Endothelial cell of umbilical vein (primary cell): ENCODE measurements at regions not wholly inside any gene's neighbourhood (a gene's known extent, or its start where the extent isn't known, plus 50 kb on each side); places are given as distances from the start of the nearest gene placed in this dataset.
"Not testable (repeated sequence)": the region's sequence is repeated elsewhere in the genome, so short reads cannot be mapped to it uniquely, and the experiment has no call there.

Experiments used
- BruUV-seq: library from RNA; stranded (reverse); fragments of 400-500 nt; replicated peaks from 2 replicates; lab custom pipeline; 2021; lab: Mats Ljungman, UMichigan
- CTCF ChIA-PET: fragments of 300-600, 350-600 bp; sonication (Branson Sonifier 250); formaldehyde crosslinking; loops from one replicate; lab custom pipeline; 2021; ENCODE audit warnings: antibody characterized with exemption, inconsistent platforms; lab: Charles Lee
- POLR2A ChIA-PET: fragments of 300-600, 350-600 bp; sonication (Branson Sonifier 250); formaldehyde crosslinking; loops from one replicate; lab custom pipeline; 2021; ENCODE audit warnings: antibody characterized with exemption, inconsistent platforms; lab: Charles Lee
- DNase-seq: peaks from one replicate; pipeline ENCODE4 v3.0.0-alpha.2; 2011; ENCODE audit warnings: low read depth, low spot score
- FAIRE-seq: peaks from 2 replicates; lab custom pipeline; 2011; peaks lifted over from hg19 to GRCh38; lab: Jason Lieb, UNC
- H2AFZ ChIP-seq: 2 replicates; pipeline ENCODE4 v1.6.0; 2012; ENCODE audit warnings: low read depth, low read length, control low read depth, inconsistent platforms
- H3K27ac ChIP-seq: 2 replicates; pipeline ENCODE4 v1.5.1; 2011; ENCODE audit warnings: low read depth, mild to moderate bottlenecking, control low read depth, low read length, moderate library complexity; ENCODE audit not compliant: insufficient read depth
- H3K27me3 ChIP-seq, 2 experiments: 2 replicates each; pipeline versions ENCODE4 v1.6.0 to v1.6.1; 2011; ENCODE audit warnings: low read length in 2 of 2, mixed read lengths in 1 of 2; ENCODE audit not compliant: control insufficient read depth in 2 of 2, insufficient read depth in 2 of 2
- H3K36me3 ChIP-seq, 2 experiments: 2 replicates in 1 of 2; 3 replicates in 1 of 2; pipeline ENCODE4 v1.5.1; 2011; ENCODE audit warnings: low read length in 2 of 2, mild to moderate bottlenecking in 1 of 2, moderate library complexity in 1 of 2; ENCODE audit not compliant: control insufficient read depth in 2 of 2, insufficient read depth in 2 of 2; ENCODE audit errors: extremely low read depth in 1 of 2
- H3K4me1 ChIP-seq: 3 replicates; pipeline ENCODE4 v1.5.1; 2011; ENCODE audit warnings: mild to moderate bottlenecking, low read length; ENCODE audit not compliant: control insufficient read depth, insufficient read depth; ENCODE audit errors: extremely low read depth
- H3K4me2 ChIP-seq: 2 replicates; pipeline ENCODE4 v1.6.1; 2011; ENCODE audit warnings: low read length, control low read depth, mixed read lengths; ENCODE audit not compliant: insufficient read depth
- H3K4me3 ChIP-seq, 3 experiments: fragments of 200-600 bp in 1 of 3; sonication (generic), shearing (Covaris generic) in 1 of 3; replicated peaks in 1 of 3; 2 replicates each; pipeline ENCODE4 v1.5.1; 2011 to 2016; ENCODE audit warnings: control low read depth in 3 of 3, low read length in 3 of 3, mild to moderate bottlenecking in 2 of 3, inconsistent platforms in 1 of 3, low read depth in 1 of 3, moderate library complexity in 1 of 3; ENCODE audit not compliant: insufficient read depth in 1 of 3
- H3K79me2 ChIP-seq: 2 replicates; pipeline ENCODE4 v1.6.0; 2012; ENCODE audit warnings: low read length, inconsistent platforms; ENCODE audit not compliant: control insufficient read depth, insufficient read depth
- H3K9ac ChIP-seq: replicated peaks from 2 replicates; pipeline ENCODE3; 2011; ENCODE audit warnings: low read length, control low read depth; ENCODE audit not compliant: insufficient read depth; ENCODE audit errors: extremely low read depth
- H3K9me1 ChIP-seq: replicated peaks from 3 replicates; pipeline ENCODE4 v1.6.0; 2011; ENCODE audit warnings: mild to moderate bottlenecking, low read length; ENCODE audit not compliant: control insufficient read depth, insufficient read depth; ENCODE audit errors: extremely low read depth
- H3K9me3 ChIP-seq: replicated peaks from 2 replicates; pipeline ENCODE4 v1.5.1; 2012; ENCODE audit warnings: low read length, inconsistent platforms; ENCODE audit not compliant: control insufficient read depth, insufficient read depth
- H4K20me1 ChIP-seq: replicated peaks from 2 replicates; pipeline ENCODE3; 2011; ENCODE audit warnings: mild to moderate bottlenecking, low read length; ENCODE audit not compliant: control insufficient read depth, insufficient read depth; ENCODE audit errors: extremely low read depth
- EZH2 ChIP-seq: IDR thresholded peaks from 2 replicates; pipeline ENCODE4 v1.6.1; 2012; ENCODE audit warnings: borderline replicate concordance, low read depth, mild to moderate bottlenecking, moderate library complexity, low read length, inconsistent platforms; ENCODE audit not compliant: severe bottlenecking
- FOS ChIP-seq: IDR thresholded peaks from 2 replicates; pipeline ENCODE4 v1.6.1; 2011; ENCODE audit warnings: mild to moderate bottlenecking, low read length, moderate library complexity, borderline replicate concordance; ENCODE audit not compliant: insufficient read depth
- GATA2 ChIP-seq: IDR thresholded peaks from 2 replicates; pipeline ENCODE4 v1.7.0; 2011; ENCODE audit warnings: low read depth, mild to moderate bottlenecking, moderate library complexity, mixed read lengths, low read length; ENCODE audit not compliant: insufficient read length, insufficient read depth
- JUN ChIP-seq: IDR thresholded peaks from 2 replicates; pipeline ENCODE4 v1.6.1; 2011; ENCODE audit warnings: borderline replicate concordance, low read depth; ENCODE audit not compliant: insufficient read length, insufficient read depth
- MYC ChIP-seq: IDR thresholded peaks from one replicate; pipeline ENCODE4 v1.6.1; 2011; ENCODE audit warnings: mild to moderate bottlenecking, low read depth, low read length
- POLR2A ChIP-seq: IDR thresholded peaks from 2 replicates; pipeline ENCODE4 v1.6.1; 2012; ENCODE audit warnings: low read depth, mild to moderate bottlenecking, control low read depth, low read length
- POLR2AphosphoS5 ChIP-seq: IDR thresholded peaks from 2 replicates; pipeline ENCODE4 v1.6.1; 2012; ENCODE audit warnings: low read depth, mild to moderate bottlenecking, control low read depth, low read length, moderate library complexity; ENCODE audit not compliant: insufficient read depth
- dilution Hi-C: fragments of 300-500 bp; cut with MboI; formaldehyde crosslinking; loops from one replicate; pipeline ENCODE4 v1.15.0; 2019; ENCODE audit warnings: low sequenced_read_pairs; ENCODE audit not compliant: extremely low pct_ligation_motif_present
- intact Hi-C: fragments of 100-400 bp; cut with micrococcal nuclease; formaldehyde crosslinking; loops from one replicate; pipeline ENCODE4 v1.10.0; 2022
- TF ChIP-seq, protein P1 (sequence below), 2 donors: IDR thresholded peaks; 1 replicate in 1 of 2; 2 replicates in 1 of 2; pipeline ENCODE4 v1.5.1; 2011; ENCODE audit warnings: low read length in 2 of 2, mild to moderate bottlenecking in 2 of 2, moderate library complexity in 2 of 2, control low read depth in 1 of 2, inconsistent platforms in 1 of 2, low read depth in 1 of 2; ENCODE audit not compliant: insufficient read depth in 1 of 2; ENCODE audit errors: extremely low read depth in 1 of 2
- TF ChIP-seq, protein P2 (sequence below): IDR thresholded peaks from 2 replicates; pipeline ENCODE4 v1.6.1; 2011; ENCODE audit not compliant: insufficient read depth, insufficient read length

DNA sequence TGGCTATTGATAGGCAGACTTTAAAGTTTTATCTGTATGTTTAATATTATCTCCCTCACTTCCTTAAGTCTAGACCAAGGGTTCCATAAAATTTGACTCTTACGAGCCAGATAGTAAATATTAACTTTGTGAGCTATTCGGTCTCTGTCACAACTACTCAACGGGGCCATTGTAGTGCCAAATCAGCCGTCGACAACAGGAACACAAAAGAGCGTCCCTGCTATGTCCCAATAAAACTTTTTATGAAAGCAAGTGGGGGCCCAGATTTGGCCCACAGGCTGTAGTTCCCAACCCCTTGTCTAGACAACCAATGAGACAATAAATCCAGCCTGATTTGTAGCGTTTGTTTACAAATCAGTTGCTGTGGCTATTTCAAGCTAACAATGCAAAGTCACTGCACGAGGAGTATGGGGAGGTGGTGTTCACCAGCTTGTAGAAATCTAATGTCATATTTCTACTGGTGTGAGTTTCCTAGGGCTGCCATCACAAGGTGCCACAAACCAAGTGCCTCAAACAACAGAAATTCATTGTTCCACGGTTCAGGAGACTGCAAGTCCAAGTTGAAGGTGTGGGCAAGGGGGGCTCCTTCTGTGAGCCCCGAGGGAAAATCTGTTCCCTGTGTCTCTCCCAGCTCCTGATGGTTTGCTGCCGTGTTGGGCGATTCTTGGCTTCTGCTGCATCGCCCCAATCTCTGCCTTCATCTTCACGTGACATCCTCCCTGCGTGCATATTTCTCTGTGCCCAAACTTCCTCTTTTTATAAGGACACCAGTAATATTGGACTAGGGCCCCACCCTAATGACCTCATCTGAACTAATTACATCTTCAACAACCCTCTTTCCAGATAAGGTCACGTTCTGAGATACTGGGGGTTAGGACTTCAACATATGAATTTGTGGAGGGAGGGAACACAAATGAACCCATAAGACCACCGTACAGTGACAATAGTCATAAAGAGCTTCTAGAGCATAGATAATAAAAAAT, 356.0 kb upstream of the JARID2 start:
- Histone ChIP-seq H3K27ac (no peak overlapping the region), H2AFZ (no peak overlapping the region), H3K9ac (no peak overlapping the region), H3K36me3 (no peaks in the 10 kb centered on the region), H3K4me1 (no peaks in the 10 kb centered on the region), H3K4me3 (no peak overlapping the region), H3K9me1 (no peaks in the 10 kb centered on the region), H3K9me3 (no peaks in the 10 kb centered on the region), H3K79me2 (no peaks in the 10 kb centered on the region), H3K27me3 (no peaks in the 10 kb centered on the region), H3K4me2 (no peak overlapping the region), H4K20me1 (no peaks in the 10 kb centered on the region)
- dilution Hi-C loops, result no loop called here
- ChIA-PET POLR2A (no interaction called here), CTCF (no interaction called here)
- no peak for TF ChIP-seq MYC
- TF ChIP-seq, protein P1, sequence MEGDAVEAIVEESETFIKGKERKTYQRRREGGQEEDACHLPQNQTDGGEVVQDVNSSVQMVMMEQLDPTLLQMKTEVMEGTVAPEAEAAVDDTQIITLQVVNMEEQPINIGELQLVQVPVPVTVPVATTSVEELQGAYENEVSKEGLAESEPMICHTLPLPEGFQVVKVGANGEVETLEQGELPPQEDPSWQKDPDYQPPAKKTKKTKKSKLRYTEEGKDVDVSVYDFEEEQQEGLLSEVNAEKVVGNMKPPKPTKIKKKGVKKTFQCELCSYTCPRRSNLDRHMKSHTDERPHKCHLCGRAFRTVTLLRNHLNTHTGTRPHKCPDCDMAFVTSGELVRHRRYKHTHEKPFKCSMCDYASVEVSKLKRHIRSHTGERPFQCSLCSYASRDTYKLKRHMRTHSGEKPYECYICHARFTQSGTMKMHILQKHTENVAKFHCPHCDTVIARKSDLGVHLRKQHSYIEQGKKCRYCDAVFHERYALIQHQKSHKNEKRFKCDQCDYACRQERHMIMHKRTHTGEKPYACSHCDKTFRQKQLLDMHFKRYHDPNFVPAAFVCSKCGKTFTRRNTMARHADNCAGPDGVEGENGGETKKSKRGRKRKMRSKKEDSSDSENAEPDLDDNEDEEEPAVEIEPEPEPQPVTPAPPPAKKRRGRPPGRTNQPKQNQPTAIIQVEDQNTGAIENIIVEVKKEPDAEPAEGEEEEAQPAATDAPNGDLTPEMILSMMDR (IDR thresholded peaks at IDR 0.05; ENCODE audit: extremely low read depth in 1 of 2, insufficient read depth in 1 of 2, low read depth in 1 of 2, low read length in 2 of 2), result no peak
- no peak for TF ChIP-seq POLR2AphosphoS5
- no peak for TF ChIP-seq EZH2
- TF ChIP-seq, protein P2, sequence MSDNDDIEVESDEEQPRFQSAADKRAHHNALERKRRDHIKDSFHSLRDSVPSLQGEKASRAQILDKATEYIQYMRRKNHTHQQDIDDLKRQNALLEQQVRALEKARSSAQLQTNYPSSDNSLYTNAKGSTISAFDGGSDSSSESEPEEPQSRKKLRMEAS, result no peak
- no peak for TF ChIP-seq GATA2
- no peak for TF ChIP-seq JUN
- TF ChIP-seq POLR2A, result no peak
- TF ChIP-seq FOS, result no peak
- no peak for DNase-seq
- no peak for FAIRE-seq
- intact Hi-C loops, result no loop called here
- BruUV-seq, result no TSS peak

DNA sequence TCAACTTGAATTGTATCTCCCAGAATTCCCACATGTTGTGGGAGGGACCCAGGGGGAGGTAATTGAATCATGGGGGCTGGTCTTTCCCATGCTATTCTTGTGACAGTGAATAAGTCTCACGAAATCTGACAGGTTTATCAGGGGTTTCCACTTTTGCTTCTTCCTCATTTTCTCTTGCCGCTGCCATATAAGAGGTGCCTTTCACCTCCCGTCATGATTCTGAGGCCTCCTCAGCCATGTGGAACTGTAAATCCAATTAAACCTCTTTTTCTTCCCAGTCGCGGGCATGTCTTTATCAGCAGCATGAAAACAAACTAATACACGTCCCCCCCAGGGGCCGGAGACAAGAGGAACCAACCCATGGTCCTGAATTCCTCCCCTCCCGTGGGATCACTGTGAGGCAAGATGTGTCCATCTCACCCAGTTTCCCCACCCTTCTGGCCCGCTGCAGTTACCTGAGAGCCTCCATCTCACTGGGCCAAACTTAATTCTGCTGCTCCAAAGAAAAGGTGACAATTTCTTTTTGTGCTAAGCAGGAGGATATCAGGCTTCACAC, 354.0 kb upstream of the JARID2 start:
- H3K9me1 ChIP-seq, H2AFZ ChIP-seq, H3K27me3 ChIP-seq, POLR2A ChIA-PET, CTCF ChIA-PET, BruUV-seq, H3K4me3 ChIP-seq, DNase-seq, FAIRE-seq, H3K4me1 ChIP-seq, H3K27ac ChIP-seq, H3K4me2 ChIP-seq, H3K36me3 ChIP-seq, H3K79me2 ChIP-seq, intact Hi-C loops, H3K9ac ChIP-seq, H4K20me1 ChIP-seq, dilution Hi-C loops, H3K9me3 ChIP-seq: not testable (repeated sequence)
